Neural progenitor cell (in vitro differentiated cells): ENCODE measurements at regions not wholly inside any gene's neighbourhood (a gene's known extent, or its start where the extent isn't known, plus 50 kb on each side); places are given as distances from the start of the nearest gene placed in this dataset.

Experiments used
- DNase-seq: peaks from one replicate; pipeline ENCODE4 v3.0.0-alpha.2; 2016; ENCODE audit warnings: low spot score
- H2AFZ ChIP-seq: fragments of 200-600 bp; sonication (generic); replicated peaks from 2 replicates; pipeline ENCODE4 v1.6.1; 2016; ENCODE audit warnings: antibody characterized with exemption
- H3F3A ChIP-seq: fragments of 200-600 bp; sonication (generic); 2 replicates; pipeline ENCODE4 v1.6.1; 2016; ENCODE audit warnings: antibody characterized with exemption, low read depth
- H3K27ac ChIP-seq: fragments of 200-600 bp; sonication (generic); 2 replicates; pipeline ENCODE4 v1.5.1; 2016; ENCODE audit warnings: mild to moderate bottlenecking
- H3K27me3 ChIP-seq: fragments of 200-600 bp; sonication (generic); 2 replicates; pipeline ENCODE4 v1.6.1; 2016; ENCODE audit warnings: mild to moderate bottlenecking, moderate library complexity
- H3K36me3 ChIP-seq: fragments of 200-600 bp; sonication (generic); 2 replicates; pipeline ENCODE4 v1.5.1; 2016
- H3K4me1 ChIP-seq: fragments of 200-600 bp; sonication (generic); 2 replicates; pipeline ENCODE4 v1.6.1; 2016; ENCODE audit warnings: mixed run types
- H3K4me2 ChIP-seq: fragments of 200-600 bp; sonication (generic); 2 replicates; pipeline ENCODE4 v1.6.1; 2016
- H3K4me3 ChIP-seq: fragments of 200-600 bp; sonication (generic); 2 replicates; pipeline ENCODE4 v1.5.1; 2016
- H3K79me2 ChIP-seq: fragments of 200-600 bp; sonication (generic); 2 replicates; pipeline ENCODE4 v1.6.1; 2016; ENCODE audit warnings: low read depth
- H3K9ac ChIP-seq: fragments of 200-600 bp; sonication (generic); 2 replicates; pipeline ENCODE4 v1.6.1; 2016
- H3K9me3 ChIP-seq: fragments of 200-600 bp; sonication (generic); 2 replicates; pipeline ENCODE4 v1.5.1; 2016; ENCODE audit warnings: low read depth
- H4K20me1 ChIP-seq: fragments of 200-600 bp; sonication (generic); 2 replicates; pipeline ENCODE4 v1.6.1; 2016; ENCODE audit warnings: low read depth
- H3K27ac Mint-ChIP-seq: 3 replicates; pipeline ENCODE4 v1.8.0; 2021; ENCODE audit warnings: mixed read lengths
- H3K27me3 Mint-ChIP-seq: 2 replicates; pipeline ENCODE4 v1.8.0; 2022; ENCODE audit warnings: low read depth, mild to moderate bottlenecking, inconsistent platforms, moderate library complexity, mixed read lengths; ENCODE audit not compliant: insufficient read depth
- H3K36me3 Mint-ChIP-seq: 3 replicates; pipeline ENCODE4 v1.8.0; 2021; ENCODE audit warnings: mixed read lengths
- H3K4me1 Mint-ChIP-seq: 3 replicates; pipeline ENCODE4 v1.8.0; 2021; ENCODE audit warnings: mixed read lengths
- H3K4me3 Mint-ChIP-seq: 3 replicates; pipeline ENCODE4 v1.8.0; 2021; ENCODE audit warnings: mild to moderate bottlenecking, moderate library complexity, mixed read lengths
- H3K9me3 Mint-ChIP-seq: 3 replicates; pipeline ENCODE4 v1.8.0; 2020; ENCODE audit warnings: mixed read lengths
- EZH2 ChIP-seq: fragments of 200-600 bp; sonication (generic); IDR thresholded peaks from 2 replicates; pipeline ENCODE4 v1.6.1; 2017; ENCODE audit warnings: antibody characterized with exemption, mild to moderate bottlenecking, moderate library complexity
- EZH2phosphoT487 ChIP-seq: fragments of 200-600 bp; sonication (generic); IDR thresholded peaks from 2 replicates; pipeline ENCODE4 v1.6.1; 2017; ENCODE audit warnings: antibody characterized with exemption
- TF ChIP-seq, protein P1 (sequence below): fragments of 200-600 bp; sonication (generic); IDR thresholded peaks from 2 replicates; pipeline ENCODE4 v1.5.1; 2017; ENCODE audit warnings: antibody characterized with exemption, mild to moderate bottlenecking

DNA sequence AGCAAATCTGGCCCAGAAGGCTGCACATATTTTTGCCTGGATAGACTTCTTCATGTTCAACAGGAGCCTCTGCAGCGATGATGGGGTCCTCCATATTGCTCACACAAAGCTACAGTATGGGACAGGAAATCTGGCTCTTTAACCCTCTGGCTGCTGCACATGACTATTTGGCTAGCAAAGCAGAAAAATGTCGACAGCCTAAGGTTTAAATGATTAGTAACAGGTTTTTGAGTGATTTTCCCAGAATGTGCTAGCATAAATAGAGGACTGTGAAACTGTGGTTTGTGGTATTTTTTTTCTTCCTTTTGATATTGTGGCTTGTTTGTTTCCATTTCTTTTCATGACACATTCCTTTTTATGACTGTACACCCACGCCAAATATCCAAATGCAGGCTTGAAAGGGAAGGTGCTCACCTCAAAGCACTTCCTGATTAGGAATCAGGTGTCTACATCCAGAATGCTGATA is 120.2 kb upstream of the GK2 start:
- Histone ChIP-seq H3K36me3 (no peaks in the 10 kb centered on the region), H3K27me3 (no peaks in the 10 kb centered on the region), H3K9ac (no peak overlapping the region), H3K4me1 (no peaks in the 10 kb centered on the region), H3K4me2 (no peak overlapping the region), H3F3A (no peaks in the 10 kb centered on the region), H4K20me1 (no peaks in the 10 kb centered on the region), H3K9me3 (no peaks in the 10 kb centered on the region), H3K4me3 (no peak overlapping the region), H3K79me2 (no peaks in the 10 kb centered on the region), H3K27ac (no peak overlapping the region), H2AFZ (peak overlapping the region; percentile 1)
- Mint-ChIP-seq H3K4me3 (no peak overlapping the region), H3K4me1 (no peaks in the 10 kb centered on the region), H3K9me3 (no peaks in the 10 kb centered on the region), H3K27ac (no peak overlapping the region), H3K36me3 (no peaks in the 10 kb centered on the region), H3K27me3 (no peaks in the 10 kb centered on the region)
- TF ChIP-seq, protein P1, sequence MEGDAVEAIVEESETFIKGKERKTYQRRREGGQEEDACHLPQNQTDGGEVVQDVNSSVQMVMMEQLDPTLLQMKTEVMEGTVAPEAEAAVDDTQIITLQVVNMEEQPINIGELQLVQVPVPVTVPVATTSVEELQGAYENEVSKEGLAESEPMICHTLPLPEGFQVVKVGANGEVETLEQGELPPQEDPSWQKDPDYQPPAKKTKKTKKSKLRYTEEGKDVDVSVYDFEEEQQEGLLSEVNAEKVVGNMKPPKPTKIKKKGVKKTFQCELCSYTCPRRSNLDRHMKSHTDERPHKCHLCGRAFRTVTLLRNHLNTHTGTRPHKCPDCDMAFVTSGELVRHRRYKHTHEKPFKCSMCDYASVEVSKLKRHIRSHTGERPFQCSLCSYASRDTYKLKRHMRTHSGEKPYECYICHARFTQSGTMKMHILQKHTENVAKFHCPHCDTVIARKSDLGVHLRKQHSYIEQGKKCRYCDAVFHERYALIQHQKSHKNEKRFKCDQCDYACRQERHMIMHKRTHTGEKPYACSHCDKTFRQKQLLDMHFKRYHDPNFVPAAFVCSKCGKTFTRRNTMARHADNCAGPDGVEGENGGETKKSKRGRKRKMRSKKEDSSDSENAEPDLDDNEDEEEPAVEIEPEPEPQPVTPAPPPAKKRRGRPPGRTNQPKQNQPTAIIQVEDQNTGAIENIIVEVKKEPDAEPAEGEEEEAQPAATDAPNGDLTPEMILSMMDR, result no peak
- TF ChIP-seq EZH2phosphoT487 (no peak), EZH2 (no peak)
- DNase-seq, result no peak

DNA sequence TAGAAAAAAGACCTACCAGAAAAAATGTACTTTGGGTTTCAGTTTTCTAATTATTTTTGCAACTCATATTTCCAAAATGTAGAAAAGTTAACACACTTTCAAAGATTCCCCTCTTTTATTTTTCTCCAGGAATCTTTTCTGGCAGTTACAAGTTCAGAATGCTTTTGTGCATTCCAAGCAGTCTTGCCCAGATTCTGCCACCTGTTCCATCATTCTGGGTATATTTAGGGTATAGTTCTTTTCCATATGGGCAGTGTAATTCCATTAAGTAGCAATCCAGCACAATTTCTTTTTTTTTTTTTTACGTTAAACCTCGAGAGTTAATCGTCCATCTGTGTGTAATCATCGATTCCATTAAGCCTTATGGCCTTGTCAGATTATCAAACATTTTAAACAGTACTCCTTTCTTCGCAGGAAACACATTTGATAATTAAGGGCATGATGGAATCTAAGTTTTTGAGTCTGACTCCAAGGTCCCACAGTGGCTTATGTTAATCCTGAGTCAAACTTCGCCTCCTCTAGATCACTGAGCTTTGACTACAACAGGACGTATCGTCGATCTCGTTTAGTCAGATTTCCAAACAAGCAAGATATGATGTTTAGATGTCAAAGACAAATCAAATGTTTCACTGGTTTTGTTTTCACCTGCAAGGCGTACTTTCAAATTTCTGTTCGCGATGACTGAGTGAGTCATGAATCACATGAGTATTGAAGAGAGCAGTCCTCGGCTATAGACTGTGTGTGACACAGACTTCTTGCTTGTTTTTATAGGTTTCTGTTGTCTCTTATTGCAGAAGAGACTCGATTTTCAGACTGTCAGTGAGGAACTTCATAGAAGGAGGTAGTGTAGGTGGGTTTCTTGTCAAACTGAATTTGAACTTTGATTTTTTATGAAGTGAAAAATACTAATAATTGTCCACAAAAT is 118.9 kb upstream of the GK2 start:
- Histone ChIP-seq H3F3A (no peaks in the 10 kb centered on the region), H3K4me3 (no peak overlapping the region), H3K79me2 (no peaks in the 10 kb centered on the region), H3K9me3 (no peaks in the 10 kb centered on the region), H3K4me1 (no peaks in the 10 kb centered on the region), H3K36me3 (no peaks in the 10 kb centered on the region), H3K4me2 (no peak overlapping the region), H4K20me1 (no peaks in the 10 kb centered on the region), H3K27ac (no peak overlapping the region), H3K27me3 (no peaks in the 10 kb centered on the region), H2AFZ (no peak overlapping the region), H3K9ac (no peak overlapping the region)
- Mint-ChIP-seq H3K4me1 (no peaks in the 10 kb centered on the region), H3K27me3 (no peaks in the 10 kb centered on the region), H3K9me3 (no peaks in the 10 kb centered on the region), H3K27ac (no peak overlapping the region), H3K4me3 (no peak overlapping the region), H3K36me3 (no peaks in the 10 kb centered on the region)
- TF ChIP-seq, protein P1, result no peak
- DNase-seq, result no peak

DNA sequence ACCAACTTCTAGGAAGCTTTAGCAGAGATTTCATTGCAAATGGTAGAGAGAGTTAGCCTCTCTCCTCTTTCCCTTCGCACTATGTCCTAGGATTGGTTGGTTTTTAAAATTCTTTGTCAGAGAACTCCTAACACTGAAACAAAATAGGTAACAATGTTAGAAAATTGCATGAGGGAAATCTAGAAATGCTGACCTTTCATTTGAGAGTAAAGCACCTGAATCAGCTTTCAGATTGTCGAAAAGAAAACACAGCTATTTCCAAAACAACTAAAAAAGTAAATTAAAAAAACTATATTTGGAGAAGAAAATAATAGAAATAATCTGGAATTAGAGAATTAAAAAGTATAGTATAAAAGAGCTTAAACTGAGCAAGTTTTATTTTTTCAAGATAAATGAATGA is 108.1 kb upstream of the GK2 start:
- H3K27ac ChIP-seq, result no peak overlapping the region
- no peak for DNase-seq
- Mint-ChIP-seq H3K4me1 (no peaks in the 10 kb centered on the region), H3K27me3 (no peaks in the 10 kb centered on the region), H3K9me3 (no peaks in the 10 kb centered on the region), H3K4me3 (no peak overlapping the region), H3K36me3 (no peaks in the 10 kb centered on the region), H3K27ac (no peak overlapping the region)
- H3F3A ChIP-seq, result no peaks in the 10 kb centered on the region
- no peaks in the 10 kb centered on the region for H4K20me1 ChIP-seq
- no peaks in the 10 kb centered on the region for H3K79me2 ChIP-seq
- no peaks in the 10 kb centered on the region for H3K9me3 ChIP-seq
- no peak overlapping the region for H3K4me2 ChIP-seq
- no peaks in the 10 kb centered on the region for H3K4me1 ChIP-seq
- no peak overlapping the region for H3K9ac ChIP-seq
- no peaks in the 10 kb centered on the region for H3K27me3 ChIP-seq
- H3K4me3 ChIP-seq, result no peak overlapping the region
- no peak for TF ChIP-seq EZH2
- TF ChIP-seq, protein P1, result no peak
- TF ChIP-seq EZH2phosphoT487, result no peak
- no peaks in the 10 kb centered on the region for H3K36me3 ChIP-seq
- no peak overlapping the region for H2AFZ ChIP-seq
